SK-N-MC (cell line): ENCODE measurements at regions not wholly inside any gene's neighbourhood (a gene's known extent, or its start where the extent isn't known, plus 50 kb on each side); places are given as distances from the start of the nearest gene placed in this dataset.

Experiments
- EZH2 ChIP-seq: fragments of 200-600 bp; sonication (generic); IDR thresholded peaks from one replicate; pipeline ENCODE4 v1.6.1; 2017; ENCODE audit warnings: antibody characterized with exemption
- POLR2AphosphoS5 ChIP-seq: IDR thresholded peaks from 2 replicates; pipeline ENCODE4 v1.6.1; 2012; ENCODE audit warnings: mild to moderate bottlenecking, low read depth, low read length, borderline replicate concordance

- TF ChIP-seq POLR2AphosphoS5: no peak
- no peak for TF ChIP-seq EZH2
Measured at GRCh38 chr12:22828066-22828465, 203.1 kb downstream of the ETNK1 start.
